Fibroblast of mammary gland (primary cell): ENCODE measurements at regions not wholly inside any gene's neighbourhood (a gene's known extent, or its start where the extent isn't known, plus 50 kb on each side); places are given as distances from the start of the nearest gene placed in this dataset.

Experiments
- DNase-seq: peaks from one replicate; pipeline ENCODE4 v3.0.0-alpha.2; 2010; ENCODE audit warnings: low read depth
- H3K4me3 ChIP-seq: 2 replicates; pipeline ENCODE4 v1.5.1; 2011; ENCODE audit warnings: low read depth, mild to moderate bottlenecking, low read length, moderate library complexity; ENCODE audit not compliant: control insufficient read depth
- CTCF ChIP-seq: conservative IDR thresholded peaks from 2 replicates; pipeline ENCODE4 v1.5.1; 2011; ENCODE audit warnings: low read depth, low read length, inconsistent platforms; ENCODE audit not compliant: control insufficient read depth, insufficient read depth

DNA sequence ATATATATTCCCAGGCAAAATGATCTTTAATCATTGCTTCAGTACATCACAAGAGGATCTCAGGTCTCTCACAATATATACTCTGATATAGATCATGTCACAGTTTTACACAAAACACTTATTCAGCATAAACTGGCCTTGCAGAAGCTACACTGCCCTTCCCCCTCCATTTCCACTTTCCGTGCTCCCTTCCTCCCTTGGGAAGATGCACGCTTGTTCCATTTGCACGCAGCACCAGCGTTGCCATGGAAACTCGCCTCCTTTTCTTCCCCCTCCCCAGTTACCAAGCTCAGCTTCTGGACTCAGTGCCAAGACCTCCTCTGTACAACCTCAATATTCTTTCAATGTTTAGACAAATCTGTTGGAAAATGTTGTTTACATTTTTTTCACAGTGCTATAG is 154.6 kb downstream of the RFPL4B start:
- no peak overlapping the region for H3K4me3 ChIP-seq
- peak; percentile 14 for DNase-seq
- no peak for TF ChIP-seq CTCF

GRCh38 chr6:112502351-112503090 is 155.4 kb downstream of the RFPL4B start:
- peak; percentile 48 for TF ChIP-seq CTCF
- no peak overlapping the region for H3K4me3 ChIP-seq
- peak; percentile 26 for DNase-seq

DNA sequence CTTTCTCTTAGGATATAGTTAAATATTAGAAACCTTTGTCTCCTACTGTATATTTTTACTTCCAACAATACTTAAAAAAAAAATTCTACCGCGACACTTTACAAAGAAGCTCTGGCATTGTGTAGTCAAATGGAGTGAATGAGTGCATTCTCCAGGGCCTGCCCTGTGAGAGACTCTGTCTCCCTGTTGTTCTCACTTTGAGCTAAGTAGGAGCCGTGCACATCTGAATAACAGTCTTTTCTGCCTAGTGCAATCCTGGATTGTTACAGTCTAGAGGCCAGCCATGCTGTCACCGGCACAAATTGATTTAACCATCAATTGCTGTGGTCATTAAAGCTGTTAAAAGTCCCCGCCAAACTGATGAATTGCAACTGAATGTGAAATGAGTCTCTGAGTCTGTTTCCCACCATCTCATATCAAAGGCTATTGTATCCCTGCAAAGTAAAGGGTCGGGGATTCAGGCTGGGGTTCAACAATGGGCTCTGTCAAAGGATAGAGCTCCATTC is 156.0 kb downstream of the RFPL4B start:
- DNase-seq, result no peak
- TF ChIP-seq CTCF, result no peak
- H3K4me3 ChIP-seq, result no peak overlapping the region

DNA sequence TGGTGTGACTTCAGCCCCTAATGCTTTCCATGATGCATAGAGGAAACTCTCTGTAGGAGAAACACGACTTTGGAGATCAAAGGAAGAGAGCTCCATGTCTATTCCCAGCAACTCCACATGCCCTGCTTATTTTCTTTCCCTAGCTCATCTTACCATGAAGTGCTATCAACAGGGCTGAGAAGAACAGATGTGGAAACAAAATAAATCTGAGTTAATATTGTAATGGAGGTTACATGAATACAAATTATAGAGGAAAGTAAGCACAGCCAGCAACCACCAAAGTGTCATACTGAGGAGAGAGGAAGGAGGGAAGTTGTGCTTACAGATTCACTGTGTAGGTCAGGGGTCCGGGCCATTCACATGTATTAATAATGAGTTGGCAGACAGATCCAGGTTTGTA is 157.5 kb downstream of the RFPL4B start:
- DNase-seq, result no peak
- no peak overlapping the region for H3K4me3 ChIP-seq
- TF ChIP-seq CTCF, result no peak

DNA sequence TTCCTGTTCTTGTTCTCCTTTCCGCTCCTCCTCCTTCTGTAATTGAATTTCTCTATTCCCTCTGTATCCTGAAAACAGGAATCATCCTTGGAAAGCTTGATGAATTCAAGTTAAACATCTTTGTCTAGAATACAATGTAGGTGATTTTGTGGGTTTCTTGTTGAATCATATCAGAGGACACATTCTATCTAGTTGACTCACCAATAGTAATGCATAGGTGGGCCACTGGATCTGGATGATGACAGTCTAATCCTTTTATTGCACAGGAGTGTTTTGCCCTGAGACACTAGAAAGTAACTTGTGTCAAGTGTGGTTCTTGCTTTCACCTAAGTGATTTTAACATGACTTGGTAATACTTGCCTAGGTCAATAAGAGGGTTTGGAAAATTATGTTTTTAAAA is 164.3 kb downstream of the RFPL4B start:
- DNase-seq, result no peak
- H3K4me3 ChIP-seq, result no peak overlapping the region
- TF ChIP-seq CTCF, result no peak

DNA sequence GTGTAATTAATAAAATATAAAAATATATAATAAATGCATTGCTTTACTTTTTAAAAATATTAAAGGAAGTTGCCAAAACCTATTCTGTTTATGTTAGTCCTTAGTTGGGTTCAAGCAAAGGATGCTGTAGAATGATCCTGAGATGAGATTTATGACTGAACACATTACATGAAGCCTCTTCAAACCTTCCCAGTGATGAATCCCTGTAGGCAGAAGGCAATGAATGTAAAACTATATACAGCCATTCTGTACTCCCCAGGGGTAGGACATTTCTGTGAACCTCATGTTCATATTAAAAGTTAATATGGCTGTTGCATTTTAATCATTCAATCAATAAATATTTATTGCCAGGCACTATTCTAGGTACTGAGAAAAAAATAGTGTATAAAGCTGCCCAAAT is 166.0 kb downstream of the RFPL4B start:
- DNase-seq, result no peak
- H3K4me3 ChIP-seq, result no peak overlapping the region

More for the DNA sequence above, 166.0 kb downstream of the RFPL4B start:
- no peak for TF ChIP-seq CTCF
